Coronary artery (tissue), 2 donors: ENCODE measurements at regions not wholly inside any gene's neighbourhood (a gene's known extent, or its start where the extent isn't known, plus 50 kb on each side); places are given as distances from the start of the nearest gene placed in this dataset.
"Not testable (repeated sequence)": the region's sequence is repeated elsewhere in the genome, so short reads cannot be mapped to it uniquely, and the experiment has no call there.

Experiments used
- DNase-seq: peaks from one replicate; pipeline ENCODE4 v3.0.0-alpha.2; 2017; ENCODE audit warnings: low spot score
- H3K27ac ChIP-seq, 2 donors: fragments of 200-600 bp; sonication (generic); one replicate each; pipeline ENCODE4 v1.5.1; 2016 to 2019
- H3K4me3 ChIP-seq: fragments of 200-600 bp; sonication (generic); 2 replicates; pipeline ENCODE4 v1.5.1; 2016; ENCODE audit warnings: mild to moderate bottlenecking, moderate library complexity
- CTCF ChIP-seq: fragments of 200-600 bp; sonication (generic); IDR thresholded peaks from one replicate; pipeline ENCODE4 v1.5.1; 2019; ENCODE audit warnings: antibody characterized with exemption

GRCh38 chr13:85141401-85141800 lies 657.8 kb downstream of the SLITRK6 start:
- no peak for DNase-seq
- TF ChIP-seq CTCF, result no peak
- H3K4me3 ChIP-seq, result no peak overlapping the region
- no peak overlapping the region for H3K27ac ChIP-seq

DNA sequence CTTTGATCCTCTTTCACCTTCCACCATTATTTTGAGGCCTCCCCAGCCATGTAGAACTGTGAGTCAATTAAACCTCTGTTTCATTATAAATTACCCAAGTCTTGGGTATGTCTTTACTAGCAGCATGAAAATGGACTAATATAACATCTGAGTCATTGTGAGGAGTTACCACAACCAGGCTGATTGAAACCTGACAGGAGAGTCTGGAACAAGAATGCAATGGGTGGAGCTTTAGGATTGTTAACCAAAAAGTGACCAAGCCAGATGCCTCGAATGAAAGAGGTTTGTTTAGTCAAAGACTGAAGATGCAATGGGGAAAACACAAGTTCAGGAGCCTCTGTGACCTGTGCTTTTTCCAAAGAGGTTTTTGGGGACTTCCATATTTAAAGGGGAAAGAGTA lies 659.0 kb downstream of the SLITRK6 start:
- TF ChIP-seq CTCF, result no peak
- no peak for DNase-seq
- Histone ChIP-seq H3K4me3 (no peak overlapping the region), H3K27ac (no peak overlapping the region)

DNA sequence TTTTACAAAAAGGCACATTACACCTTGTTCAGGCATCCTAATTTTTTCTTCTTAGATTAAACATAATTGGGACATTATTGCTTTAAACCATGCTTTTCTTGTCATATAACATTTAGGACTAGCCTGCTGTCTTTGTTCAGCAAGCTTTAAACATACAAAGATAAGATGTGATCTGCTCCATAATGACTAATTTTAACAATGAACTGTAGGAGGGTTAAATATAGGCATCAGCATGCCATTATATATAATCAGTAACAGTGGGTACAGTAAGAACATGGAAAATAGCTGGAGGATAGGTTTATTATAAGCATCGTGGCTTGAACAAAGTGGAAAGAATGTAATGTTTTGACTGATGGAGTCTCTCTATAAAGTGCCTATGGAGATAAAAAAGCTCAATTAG lies 661.7 kb downstream of the SLITRK6 start:
- TF ChIP-seq CTCF, result no peak
- Histone ChIP-seq H3K4me3 (no peak overlapping the region), H3K27ac (no peak overlapping the region)
- no peak for DNase-seq

DNA sequence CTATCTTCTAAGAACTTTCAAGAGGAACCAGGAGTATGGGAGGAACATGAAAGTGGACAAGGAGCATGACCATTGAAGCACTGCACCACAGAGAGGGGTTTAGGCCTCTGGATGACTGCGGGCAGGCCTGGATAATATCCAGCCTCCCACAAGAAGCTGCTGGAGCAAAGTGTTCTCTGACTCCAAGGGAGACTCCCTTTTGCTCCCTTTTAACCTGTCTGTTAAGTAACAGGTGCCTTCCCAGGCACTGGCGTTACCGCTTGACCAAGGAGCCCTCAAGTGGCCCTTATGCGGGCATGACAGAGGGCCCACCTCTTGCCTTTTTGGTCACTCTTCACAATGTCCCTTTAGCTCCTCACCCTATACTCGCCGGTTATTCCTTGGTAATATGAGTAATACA lies 666.2 kb downstream of the SLITRK6 start:
- no peak for TF ChIP-seq CTCF
- Histone ChIP-seq H3K27ac (no peak overlapping the region), H3K4me3 (no peak overlapping the region)
- DNase-seq, result no peak

DNA sequence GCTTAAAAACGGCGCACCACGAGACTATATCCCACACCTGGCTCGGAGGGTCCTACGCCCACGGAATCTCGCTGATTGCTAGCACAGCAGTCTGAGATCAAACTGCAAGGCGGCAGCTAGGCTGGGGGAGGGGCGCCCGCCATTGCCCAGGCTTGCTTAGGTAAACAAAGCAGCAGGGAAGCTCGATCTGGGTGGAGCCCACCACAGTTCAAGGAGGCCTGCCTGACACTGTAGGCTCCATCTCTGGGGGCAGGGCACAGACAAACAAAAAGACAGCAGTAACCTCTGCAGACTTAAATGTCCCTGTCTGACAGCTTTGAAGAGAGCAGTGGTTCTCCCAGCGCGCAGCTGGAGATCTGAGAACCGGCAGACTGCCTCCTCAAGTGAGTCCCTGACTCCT lies 675.7 kb downstream of the SLITRK6 start:
- not testable (repeated sequence) for H3K27ac ChIP-seq, DNase-seq, H3K4me3 ChIP-seq

GRCh38 chr13:85108356-85108755 lies 690.9 kb downstream of the SLITRK6 start:
- no peak for TF ChIP-seq CTCF
- no peak overlapping the region for H3K4me3 ChIP-seq
- DNase-seq, result no peak
- no peak overlapping the region for H3K27ac ChIP-seq

- no peak for TF ChIP-seq CTCF
- no peak overlapping the region for H3K27ac ChIP-seq
- H3K4me3 ChIP-seq, result no peak overlapping the region
- DNase-seq, result no peak
Measured at GRCh38 chr13:85099245-85099644, 700.0 kb downstream of the SLITRK6 start.
